Neural progenitor cell (in vitro differentiated cells): ENCODE measurements at regions not wholly inside any gene's neighbourhood (a gene's known extent, or its start where the extent isn't known, plus 50 kb on each side); places are given as distances from the start of the nearest gene placed in this dataset.

Source experiments
- DNase-seq: peaks from one replicate; pipeline ENCODE4 v3.0.0-alpha.2; 2016; ENCODE audit warnings: low spot score
- H2AFZ ChIP-seq: fragments of 200-600 bp; sonication (generic); replicated peaks from 2 replicates; pipeline ENCODE4 v1.6.1; 2016; ENCODE audit warnings: antibody characterized with exemption
- H3F3A ChIP-seq: fragments of 200-600 bp; sonication (generic); 2 replicates; pipeline ENCODE4 v1.6.1; 2016; ENCODE audit warnings: antibody characterized with exemption, low read depth
- H3K27ac ChIP-seq: fragments of 200-600 bp; sonication (generic); 2 replicates; pipeline ENCODE4 v1.5.1; 2016; ENCODE audit warnings: mild to moderate bottlenecking
- H3K27me3 ChIP-seq: fragments of 200-600 bp; sonication (generic); 2 replicates; pipeline ENCODE4 v1.6.1; 2016; ENCODE audit warnings: mild to moderate bottlenecking, moderate library complexity
- H3K36me3 ChIP-seq: fragments of 200-600 bp; sonication (generic); 2 replicates; pipeline ENCODE4 v1.5.1; 2016
- H3K4me1 ChIP-seq: fragments of 200-600 bp; sonication (generic); 2 replicates; pipeline ENCODE4 v1.6.1; 2016; ENCODE audit warnings: mixed run types
- H3K4me2 ChIP-seq: fragments of 200-600 bp; sonication (generic); 2 replicates; pipeline ENCODE4 v1.6.1; 2016
- H3K4me3 ChIP-seq: fragments of 200-600 bp; sonication (generic); 2 replicates; pipeline ENCODE4 v1.5.1; 2016
- H3K79me2 ChIP-seq: fragments of 200-600 bp; sonication (generic); 2 replicates; pipeline ENCODE4 v1.6.1; 2016; ENCODE audit warnings: low read depth
- H3K9ac ChIP-seq: fragments of 200-600 bp; sonication (generic); 2 replicates; pipeline ENCODE4 v1.6.1; 2016
- H3K9me3 ChIP-seq: fragments of 200-600 bp; sonication (generic); 2 replicates; pipeline ENCODE4 v1.5.1; 2016; ENCODE audit warnings: low read depth
- H4K20me1 ChIP-seq: fragments of 200-600 bp; sonication (generic); 2 replicates; pipeline ENCODE4 v1.6.1; 2016; ENCODE audit warnings: low read depth
- H3K27ac Mint-ChIP-seq: 3 replicates; pipeline ENCODE4 v1.8.0; 2021; ENCODE audit warnings: mixed read lengths
- H3K27me3 Mint-ChIP-seq: 2 replicates; pipeline ENCODE4 v1.8.0; 2022; ENCODE audit warnings: low read depth, mild to moderate bottlenecking, inconsistent platforms, moderate library complexity, mixed read lengths; ENCODE audit not compliant: insufficient read depth
- H3K36me3 Mint-ChIP-seq: 3 replicates; pipeline ENCODE4 v1.8.0; 2021; ENCODE audit warnings: mixed read lengths
- H3K4me1 Mint-ChIP-seq: 3 replicates; pipeline ENCODE4 v1.8.0; 2021; ENCODE audit warnings: mixed read lengths
- H3K4me3 Mint-ChIP-seq: 3 replicates; pipeline ENCODE4 v1.8.0; 2021; ENCODE audit warnings: mild to moderate bottlenecking, moderate library complexity, mixed read lengths
- H3K9me3 Mint-ChIP-seq: 3 replicates; pipeline ENCODE4 v1.8.0; 2020; ENCODE audit warnings: mixed read lengths
- EZH2 ChIP-seq: fragments of 200-600 bp; sonication (generic); IDR thresholded peaks from 2 replicates; pipeline ENCODE4 v1.6.1; 2017; ENCODE audit warnings: antibody characterized with exemption, mild to moderate bottlenecking, moderate library complexity
- EZH2phosphoT487 ChIP-seq: fragments of 200-600 bp; sonication (generic); IDR thresholded peaks from 2 replicates; pipeline ENCODE4 v1.6.1; 2017; ENCODE audit warnings: antibody characterized with exemption
- TF ChIP-seq, protein P1 (sequence below): fragments of 200-600 bp; sonication (generic); IDR thresholded peaks from 2 replicates; pipeline ENCODE4 v1.5.1; 2017; ENCODE audit warnings: antibody characterized with exemption, mild to moderate bottlenecking

DNA sequence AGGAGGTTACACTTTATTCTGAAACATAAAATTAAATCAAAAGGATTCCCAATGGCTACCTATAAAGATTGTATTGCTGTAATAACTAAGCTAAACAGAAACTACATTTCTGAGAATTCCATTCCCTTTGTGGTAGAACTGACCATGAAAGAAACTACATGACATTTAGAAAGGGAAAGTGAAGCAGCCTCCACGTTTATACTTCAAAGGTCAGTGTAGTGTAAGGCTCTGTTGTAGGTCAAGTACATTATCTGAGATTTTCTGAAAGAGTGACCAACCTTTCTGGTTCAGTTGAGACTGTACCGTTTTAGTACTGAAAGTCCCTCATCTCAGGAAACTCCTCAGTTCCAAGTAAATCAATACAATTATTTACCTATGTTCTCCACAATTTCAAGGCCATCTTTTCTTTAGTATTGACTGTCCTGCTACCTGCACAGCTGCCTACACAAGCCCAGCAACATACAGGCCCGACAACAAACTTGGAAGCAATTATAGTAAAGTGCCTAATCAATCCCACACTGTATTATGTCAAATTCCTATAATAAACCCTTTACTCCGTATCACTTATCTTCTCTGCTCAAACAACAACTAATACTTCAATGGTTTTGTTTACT, 343.0 kb downstream of the PLOD2 start:
- Histone ChIP-seq H3K4me2 (no peak overlapping the region), H2AFZ (no peak overlapping the region), H4K20me1 (no peaks in the 10 kb centered on the region), H3F3A (no peaks in the 10 kb centered on the region), H3K79me2 (no peaks in the 10 kb centered on the region), H3K4me1 (no peaks in the 10 kb centered on the region), H3K4me3 (no peak overlapping the region), H3K27ac (no peak overlapping the region), H3K9ac (no peak overlapping the region), H3K9me3 (no peaks in the 10 kb centered on the region), H3K36me3 (no peaks in the 10 kb centered on the region), H3K27me3 (no peaks in the 10 kb centered on the region)
- no peak for TF ChIP-seq EZH2phosphoT487
- no peak for TF ChIP-seq EZH2
- TF ChIP-seq, protein P1, sequence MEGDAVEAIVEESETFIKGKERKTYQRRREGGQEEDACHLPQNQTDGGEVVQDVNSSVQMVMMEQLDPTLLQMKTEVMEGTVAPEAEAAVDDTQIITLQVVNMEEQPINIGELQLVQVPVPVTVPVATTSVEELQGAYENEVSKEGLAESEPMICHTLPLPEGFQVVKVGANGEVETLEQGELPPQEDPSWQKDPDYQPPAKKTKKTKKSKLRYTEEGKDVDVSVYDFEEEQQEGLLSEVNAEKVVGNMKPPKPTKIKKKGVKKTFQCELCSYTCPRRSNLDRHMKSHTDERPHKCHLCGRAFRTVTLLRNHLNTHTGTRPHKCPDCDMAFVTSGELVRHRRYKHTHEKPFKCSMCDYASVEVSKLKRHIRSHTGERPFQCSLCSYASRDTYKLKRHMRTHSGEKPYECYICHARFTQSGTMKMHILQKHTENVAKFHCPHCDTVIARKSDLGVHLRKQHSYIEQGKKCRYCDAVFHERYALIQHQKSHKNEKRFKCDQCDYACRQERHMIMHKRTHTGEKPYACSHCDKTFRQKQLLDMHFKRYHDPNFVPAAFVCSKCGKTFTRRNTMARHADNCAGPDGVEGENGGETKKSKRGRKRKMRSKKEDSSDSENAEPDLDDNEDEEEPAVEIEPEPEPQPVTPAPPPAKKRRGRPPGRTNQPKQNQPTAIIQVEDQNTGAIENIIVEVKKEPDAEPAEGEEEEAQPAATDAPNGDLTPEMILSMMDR: no peak
- no peaks in the 10 kb centered on the region for H3K9me3 Mint-ChIP-seq
- H3K4me3 Mint-ChIP-seq: no peak overlapping the region
- no peaks in the 10 kb centered on the region for H3K27me3 Mint-ChIP-seq
- no peaks in the 10 kb centered on the region for H3K4me1 Mint-ChIP-seq
- no peaks in the 10 kb centered on the region for H3K36me3 Mint-ChIP-seq
- DNase-seq: no peak
- H3K27ac Mint-ChIP-seq: no peak overlapping the region

DNA sequence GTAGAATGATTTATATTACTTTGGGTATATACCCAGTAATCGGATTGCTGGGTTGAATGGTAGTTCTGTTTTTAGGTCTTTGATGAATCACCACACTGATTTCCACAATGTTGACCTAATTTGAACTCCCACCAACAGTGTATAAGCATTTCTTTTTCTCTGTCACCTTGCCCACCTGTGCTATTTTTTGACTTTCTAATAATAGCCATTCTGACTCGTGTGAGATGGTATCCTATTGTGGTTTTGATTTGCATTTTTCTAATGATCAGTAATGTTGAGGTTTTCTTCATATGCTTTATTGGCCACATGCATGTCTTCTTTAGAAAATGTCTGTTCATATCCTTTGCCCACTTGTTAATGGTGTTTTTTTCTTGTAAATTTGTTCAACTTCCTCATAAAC, 340.8 kb downstream of the PLOD2 start:
- H3K9ac ChIP-seq: no peak overlapping the region
- H3K27me3 ChIP-seq: no peaks in the 10 kb centered on the region
- no peak for DNase-seq
- no peak overlapping the region for H3K4me3 ChIP-seq
- peaks cover 3% of the 10 kb centered on the region for H3K9me3 Mint-ChIP-seq
- H3K27me3 Mint-ChIP-seq: no peaks in the 10 kb centered on the region
- H3K27ac Mint-ChIP-seq: no peak overlapping the region
- H3K79me2 ChIP-seq: no peaks in the 10 kb centered on the region
- H4K20me1 ChIP-seq: no peaks in the 10 kb centered on the region
- no peak overlapping the region for H3K4me2 ChIP-seq
- no peaks in the 10 kb centered on the region for H3K4me1 Mint-ChIP-seq
- no peaks in the 10 kb centered on the region for H3K36me3 Mint-ChIP-seq
- no peaks in the 10 kb centered on the region for H3K4me1 ChIP-seq
- H2AFZ ChIP-seq: no peak overlapping the region
- no peaks in the 10 kb centered on the region for H3K36me3 ChIP-seq
- H3F3A ChIP-seq: no peaks in the 10 kb centered on the region
- TF ChIP-seq EZH2phosphoT487 (no peak), EZH2 (no peak)
- TF ChIP-seq, protein P1: no peak
- no peaks in the 10 kb centered on the region for H3K9me3 ChIP-seq
- no peak overlapping the region for H3K27ac ChIP-seq
- no peak overlapping the region for H3K4me3 Mint-ChIP-seq

DNA sequence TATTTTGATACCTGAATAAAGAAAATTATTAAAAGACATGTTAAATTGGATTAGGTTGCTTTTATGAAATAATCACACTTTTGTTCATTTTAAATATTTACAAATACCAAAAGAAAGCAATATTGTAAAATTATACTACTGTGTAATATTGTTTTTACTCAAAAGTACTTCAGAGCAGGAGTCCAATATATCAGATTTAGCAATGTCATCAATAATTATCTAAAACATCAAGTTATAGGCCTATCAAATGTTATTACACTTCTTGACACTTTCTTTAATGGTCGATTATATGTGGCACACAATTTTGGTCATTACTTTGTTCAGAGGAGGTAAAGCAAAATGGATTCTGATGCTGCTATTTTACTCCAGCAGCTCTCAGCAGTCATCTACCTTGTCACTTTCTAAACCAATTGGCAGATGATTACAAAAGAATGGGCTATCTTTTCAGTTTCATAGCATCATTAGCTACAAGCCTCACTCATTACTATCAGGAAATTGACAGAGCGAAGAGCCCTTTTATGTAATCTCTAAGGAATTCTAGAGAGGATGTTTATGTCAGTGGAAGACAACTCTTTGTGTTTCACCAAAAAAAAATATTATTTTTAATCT, 318.6 kb downstream of the PLOD2 start:
- no peak overlapping the region for H2AFZ ChIP-seq
- no peaks in the 10 kb centered on the region for H3K4me1 ChIP-seq
- H3K79me2 ChIP-seq: no peaks in the 10 kb centered on the region
- no peaks in the 10 kb centered on the region for H3F3A ChIP-seq
- H4K20me1 ChIP-seq: no peaks in the 10 kb centered on the region
- no peak overlapping the region for H3K27ac ChIP-seq
- no peaks in the 10 kb centered on the region for H3K9me3 ChIP-seq
- Mint-ChIP-seq H3K4me3 (no peak overlapping the region), H3K27ac (no peak overlapping the region), H3K9me3 (no peaks in the 10 kb centered on the region), H3K36me3 (no peaks in the 10 kb centered on the region), H3K4me1 (no peaks in the 10 kb centered on the region), H3K27me3 (peaks cover 2% of the 10 kb centered on the region)
- no peak overlapping the region for H3K4me2 ChIP-seq
- H3K27me3 ChIP-seq: no peaks in the 10 kb centered on the region
- H3K4me3 ChIP-seq: no peak overlapping the region
- no peak overlapping the region for H3K9ac ChIP-seq
- TF ChIP-seq EZH2: no peak
- TF ChIP-seq, protein P1: no peak
- TF ChIP-seq EZH2phosphoT487: no peak
- DNase-seq: no peak
- no peaks in the 10 kb centered on the region for H3K36me3 ChIP-seq
